HG03066 (cell line): ENCODE measurements at regions not wholly inside any gene's neighbourhood (a gene's known extent, or its start where the extent isn't known, plus 50 kb on each side); places are given as distances from the start of the nearest gene placed in this dataset.

Experiments used
- ATAC-seq: cut with Tn5 transposase; IDR thresholded peaks from one replicate; pipeline ENCODE4 v1.9.1; 2021; ENCODE audit warnings: low read depth; ENCODE audit not compliant: unreplicated experiment

GRCh38 chr10:90313576-90314325 lies 544.1 kb downstream of the HTR7 start:
- ATAC-seq = no peak

GRCh38 chr10:90314718-90315117 lies 543.1 kb downstream of the HTR7 start:
- ATAC-seq = no peak

- no peak for ATAC-seq
Observed at GRCh38 chr10:90317172-90317571, 540.7 kb downstream of the HTR7 start.

GRCh38 chr10:90318659-90319058 lies 539.2 kb downstream of the HTR7 start:
- ATAC-seq = no peak

DNA sequence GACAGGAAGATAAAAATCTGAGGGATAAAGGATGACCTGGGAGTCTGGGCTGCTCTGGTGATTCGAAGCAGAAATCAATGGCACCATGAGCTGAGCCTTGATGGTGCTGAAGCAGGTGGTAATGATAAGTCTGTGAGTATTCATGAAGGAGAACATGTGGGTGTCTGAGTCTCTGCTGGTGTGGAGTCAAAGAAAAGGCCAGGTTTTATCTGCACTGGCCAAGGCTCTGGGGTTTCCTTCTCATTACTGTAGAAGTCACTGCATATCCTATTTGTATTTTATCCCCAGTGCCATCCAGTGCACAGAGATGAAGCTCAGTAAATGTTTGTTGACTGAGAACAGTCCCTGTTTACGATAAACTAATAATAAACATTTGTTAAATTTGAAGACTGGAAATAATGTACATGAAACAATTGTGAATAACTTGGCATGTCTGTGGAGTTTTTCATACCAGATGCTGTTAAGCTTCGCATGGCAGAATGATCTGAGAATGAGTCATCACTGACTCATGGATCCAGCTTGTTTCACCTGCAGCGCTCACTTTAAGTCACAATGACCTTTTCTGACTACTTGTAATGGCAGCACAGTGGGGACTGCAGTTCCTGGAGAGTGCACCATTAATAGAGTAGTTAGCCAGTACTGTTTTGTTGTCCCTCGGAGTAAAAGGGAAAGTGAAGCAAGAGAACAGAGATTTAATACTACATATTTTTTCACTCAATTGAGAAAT lies 538.5 kb downstream of the HTR7 start:
- peak; percentile 61 for ATAC-seq

- ATAC-seq = no peak
Observed at GRCh38 chr10:90321132-90321816, 536.6 kb downstream of the HTR7 start.

DNA sequence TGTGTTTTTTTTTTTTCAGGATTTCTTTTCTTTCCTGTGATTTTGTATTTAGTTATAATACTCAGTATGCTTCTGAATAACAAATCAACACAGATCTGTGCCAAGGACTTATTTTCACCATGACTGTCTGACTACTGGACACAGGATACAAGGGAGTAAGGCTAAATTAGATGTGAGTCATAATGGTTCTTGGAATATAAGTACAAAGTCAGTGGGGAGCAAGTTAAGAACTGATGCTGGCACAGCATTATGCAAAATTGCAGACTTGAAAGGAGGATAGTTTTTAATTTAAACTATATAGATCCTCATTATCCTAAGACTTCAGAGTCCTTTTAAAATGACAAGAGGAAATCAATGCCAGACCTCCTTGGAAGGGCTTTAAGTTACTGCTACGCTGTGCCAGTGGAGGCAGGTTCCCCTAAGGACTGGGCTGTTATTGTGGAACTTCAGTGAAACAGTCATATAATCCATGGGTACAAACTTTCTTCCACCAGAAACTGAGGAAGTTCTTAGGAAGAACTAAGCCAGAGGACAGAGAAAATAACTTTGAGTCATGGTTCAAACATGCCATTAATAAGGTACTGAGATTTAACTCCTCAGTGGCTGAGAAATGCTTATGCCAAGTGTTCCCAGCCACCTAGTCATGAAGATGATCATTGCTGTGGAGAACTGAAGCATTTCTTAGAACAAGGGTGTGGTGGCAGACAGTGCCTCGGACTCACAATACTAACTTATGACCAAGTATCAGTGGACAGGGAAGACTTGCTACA lies 531.2 kb downstream of the HTR7 start:
- ATAC-seq = no peak

DNA sequence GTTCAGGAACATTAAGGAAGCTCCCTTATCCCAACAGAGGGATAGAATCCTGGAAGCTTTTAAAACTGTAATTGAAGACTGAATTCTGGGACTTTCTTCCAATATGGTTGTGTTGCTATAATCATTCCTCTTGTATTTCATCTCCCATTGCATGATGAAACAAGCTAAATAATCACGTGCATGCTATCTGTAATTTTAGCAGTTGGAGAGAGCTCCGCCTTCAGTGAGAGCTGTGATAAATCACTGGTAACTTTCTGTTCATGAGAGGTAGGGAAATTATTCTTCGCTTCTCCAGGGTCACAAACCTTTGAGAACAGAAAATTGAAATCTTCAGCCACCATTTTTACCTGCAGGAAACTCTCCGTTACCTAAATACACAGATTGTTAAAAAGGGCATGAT lies 530.2 kb downstream of the HTR7 start:
- ATAC-seq = no peak

- ATAC-seq = no peak
Observed at GRCh38 chr10:90328459-90328858, 529.4 kb downstream of the HTR7 start.

DNA sequence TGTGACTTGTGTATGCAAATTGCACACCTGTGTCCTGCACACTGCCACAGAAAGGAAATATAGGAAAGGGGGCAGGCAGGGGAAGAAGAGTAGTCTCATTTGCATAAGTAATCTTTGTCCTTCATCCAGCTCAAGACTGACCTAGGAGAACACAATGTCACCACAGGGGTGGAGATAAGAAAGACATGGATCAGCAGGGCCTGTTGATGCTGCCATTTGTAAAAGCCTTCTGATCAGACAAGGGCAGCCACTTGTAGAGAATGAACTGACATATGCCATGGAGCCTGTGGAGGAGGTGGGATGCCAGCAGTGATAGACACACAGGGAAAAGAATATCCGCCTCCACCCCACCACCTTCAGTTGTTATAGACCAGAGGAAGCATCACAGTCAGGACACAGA lies 528.9 kb downstream of the HTR7 start:
- ATAC-seq = no peak

DNA sequence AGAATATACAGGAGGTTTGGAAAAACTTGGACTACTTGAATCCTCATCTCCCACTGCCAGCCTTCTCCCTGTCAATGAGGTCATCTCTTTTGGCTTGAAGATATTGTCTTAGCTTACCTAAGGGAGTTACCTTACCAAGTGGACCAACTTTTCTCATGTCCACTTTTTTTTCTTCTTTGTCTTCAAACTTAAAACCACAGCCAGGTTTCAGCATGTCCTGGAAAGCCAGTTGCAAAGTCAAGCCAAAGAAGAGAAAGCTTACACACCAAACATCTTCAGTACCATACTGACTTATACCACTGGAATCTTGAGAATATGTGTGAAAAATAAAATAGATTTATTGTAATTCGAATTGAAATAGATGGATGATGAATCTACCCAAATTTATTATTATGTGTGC lies 520.5 kb downstream of the HTR7 start:
- no peak for ATAC-seq

GRCh38 chr10:90342480-90342879 lies 515.4 kb downstream of the HTR7 start:
- ATAC-seq = no peak

DNA sequence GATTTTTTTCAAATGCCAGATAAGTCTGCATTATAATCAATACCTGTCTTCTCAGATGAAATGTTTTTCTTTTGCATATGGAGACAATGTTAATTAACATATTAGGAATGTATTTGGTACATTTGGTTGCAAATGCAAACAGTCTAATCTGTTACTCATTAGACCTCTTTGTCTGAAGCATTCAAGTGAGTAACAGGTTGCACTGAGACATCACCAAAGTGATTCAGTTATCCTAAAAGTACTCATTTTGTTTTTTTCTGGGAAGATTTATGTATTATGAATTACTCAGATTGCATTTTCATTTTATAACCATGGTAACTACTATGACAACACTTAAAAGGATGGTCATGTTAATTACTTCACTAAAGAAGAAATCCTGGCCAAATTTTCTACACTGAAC lies 513.6 kb downstream of the HTR7 start:
- ATAC-seq = no peak

- no peak for ATAC-seq
Observed at GRCh38 chr10:90347239-90347638, 510.6 kb downstream of the HTR7 start.

- ATAC-seq = no peak
Observed at GRCh38 chr10:90350122-90350521, 507.7 kb downstream of the HTR7 start.

- ATAC-seq = no peak
Observed at GRCh38 chr10:90352288-90352687, 505.6 kb downstream of the HTR7 start.

DNA sequence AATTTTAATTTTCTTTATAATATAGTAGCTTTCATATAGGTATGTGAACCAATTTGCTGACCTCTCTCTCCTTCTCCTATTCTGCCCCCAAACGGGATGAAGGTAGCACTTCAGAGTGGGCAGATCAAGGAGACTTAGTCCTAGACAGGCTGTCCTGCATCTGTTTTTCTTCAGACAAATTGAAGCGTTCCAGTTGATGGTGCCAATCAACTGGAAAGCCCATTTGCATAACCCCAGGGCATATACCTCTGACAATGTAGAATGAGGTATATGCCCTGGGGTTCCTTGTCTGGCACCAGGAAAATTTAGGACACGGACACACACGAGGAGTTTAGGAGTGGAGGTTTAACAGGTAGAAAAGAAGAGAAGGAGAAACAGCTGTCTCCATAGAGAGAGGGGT lies 502.9 kb downstream of the HTR7 start:
- no peak for ATAC-seq

GRCh38 chr10:90363799-90364483 lies 493.9 kb downstream of the HTR7 start:
- no peak for ATAC-seq

DNA sequence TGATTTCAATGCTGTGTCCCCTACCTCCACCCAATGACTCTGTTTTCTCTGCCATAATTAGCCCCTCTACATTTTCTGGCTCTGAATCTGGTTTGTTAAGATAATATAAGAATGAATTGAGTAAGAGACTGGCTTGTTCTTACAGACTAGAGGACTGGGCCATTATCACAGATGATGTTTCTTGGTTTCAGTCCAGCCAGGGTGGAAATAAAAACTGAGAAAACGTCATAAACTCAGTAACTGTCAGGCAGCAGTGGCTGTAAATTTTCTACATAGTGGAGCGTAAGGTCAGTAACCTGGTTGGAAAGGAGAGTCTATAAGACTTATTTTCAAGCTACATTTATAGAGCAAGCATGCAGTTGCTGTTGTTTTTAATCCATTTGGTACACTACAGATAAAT lies 485.4 kb downstream of the HTR7 start:
- no peak for ATAC-seq

- no peak for ATAC-seq
Observed at GRCh38 chr10:90373911-90374310, 483.9 kb downstream of the HTR7 start.
